ENCODE measurements at regions not wholly inside any gene's neighbourhood (a gene's known extent, or its start where the extent isn't known, plus 50 kb on each side); places are given as distances from the start of the nearest gene placed in this dataset.

DNA sequence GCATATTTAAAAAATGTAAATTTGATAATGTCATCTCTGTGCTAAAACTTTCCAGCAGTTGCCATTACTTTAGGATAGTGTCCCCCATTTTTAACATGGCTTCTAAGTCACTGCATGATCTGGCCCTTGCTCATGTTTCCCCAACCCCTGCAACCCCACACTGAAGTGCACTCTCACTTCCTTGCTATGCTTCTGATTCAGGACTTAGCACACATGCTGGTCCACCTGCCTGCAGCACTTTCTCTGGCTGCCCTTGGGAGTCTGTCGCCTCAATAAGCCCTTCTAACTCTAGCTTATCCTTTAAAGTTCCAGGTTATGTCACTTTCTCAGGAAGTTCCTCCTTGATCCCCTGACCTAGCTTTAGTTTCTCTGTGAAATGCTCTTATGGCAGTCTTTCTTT lies 241.0 kb downstream of the POSTN start:
- TF ChIP-seq POLR2A (IDR thresholded peaks at IDR 0.05) (no peak), POLR2AphosphoS5 (IDR thresholded peaks at IDR 0.05) (no peak), EP300 (IDR thresholded peaks at IDR 0.05; ENCODE audit: low read depth) (no peak)
- TF ChIP-seq, protein P1, sequence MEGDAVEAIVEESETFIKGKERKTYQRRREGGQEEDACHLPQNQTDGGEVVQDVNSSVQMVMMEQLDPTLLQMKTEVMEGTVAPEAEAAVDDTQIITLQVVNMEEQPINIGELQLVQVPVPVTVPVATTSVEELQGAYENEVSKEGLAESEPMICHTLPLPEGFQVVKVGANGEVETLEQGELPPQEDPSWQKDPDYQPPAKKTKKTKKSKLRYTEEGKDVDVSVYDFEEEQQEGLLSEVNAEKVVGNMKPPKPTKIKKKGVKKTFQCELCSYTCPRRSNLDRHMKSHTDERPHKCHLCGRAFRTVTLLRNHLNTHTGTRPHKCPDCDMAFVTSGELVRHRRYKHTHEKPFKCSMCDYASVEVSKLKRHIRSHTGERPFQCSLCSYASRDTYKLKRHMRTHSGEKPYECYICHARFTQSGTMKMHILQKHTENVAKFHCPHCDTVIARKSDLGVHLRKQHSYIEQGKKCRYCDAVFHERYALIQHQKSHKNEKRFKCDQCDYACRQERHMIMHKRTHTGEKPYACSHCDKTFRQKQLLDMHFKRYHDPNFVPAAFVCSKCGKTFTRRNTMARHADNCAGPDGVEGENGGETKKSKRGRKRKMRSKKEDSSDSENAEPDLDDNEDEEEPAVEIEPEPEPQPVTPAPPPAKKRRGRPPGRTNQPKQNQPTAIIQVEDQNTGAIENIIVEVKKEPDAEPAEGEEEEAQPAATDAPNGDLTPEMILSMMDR (IDR thresholded peaks at IDR 0.05) = no peak
